ENCODE measurements at regions not wholly inside any gene's neighbourhood (a gene's known extent, or its start where the extent isn't known, plus 50 kb on each side); places are given as distances from the start of the nearest gene placed in this dataset.

- H3K4me3 Mint-ChIP-seq: no peak overlapping the region
- DNase-seq (no peak), ATAC-seq (no peak)
- H3K27me3 Mint-ChIP-seq (ENCODE audit: low read depth): peaks cover 8% of the 10 kb centered on the region
- H3K9me3 Mint-ChIP-seq: no peaks in the 10 kb centered on the region
- H3K36me3 Mint-ChIP-seq (ENCODE audit: insufficient read depth): no peaks in the 10 kb centered on the region
- H3K4me1 Mint-ChIP-seq (ENCODE audit: low read depth): no peaks in the 10 kb centered on the region
These were observed 424.0 kb upstream of the C2CD4B start for GRCh38 chr15:62588938-62589670.

GRCh38 chr15:62591842-62592838, 427.1 kb upstream of the C2CD4B start:
- H3K4me1 Mint-ChIP-seq (ENCODE audit: low read depth): no peaks in the 10 kb centered on the region

GRCh38 chr15:62592920-62593319, 427.8 kb upstream of the C2CD4B start:
- H3K4me3 Mint-ChIP-seq: no peak overlapping the region
- H3K4me1 Mint-ChIP-seq (ENCODE audit: low read depth): no peaks in the 10 kb centered on the region
- no peak for DNase-seq
- ATAC-seq: no peak
- no peaks in the 10 kb centered on the region for H3K36me3 Mint-ChIP-seq (ENCODE audit: insufficient read depth)
- no peaks in the 10 kb centered on the region for H3K9me3 Mint-ChIP-seq
- H3K27me3 Mint-ChIP-seq (ENCODE audit: low read depth): peaks cover 19% of the 10 kb centered on the region

More at GRCh38 chr15:62591842-62592838, 427.1 kb upstream of the C2CD4B start:
- Mint-ChIP-seq H3K27me3 (ENCODE audit: low read depth) (peaks cover 19% of the 10 kb centered on the region), H3K9me3 (no peaks in the 10 kb centered on the region), H3K36me3 (ENCODE audit: insufficient read depth) (no peaks in the 10 kb centered on the region), H3K4me3 (no peak overlapping the region)
- DNase-seq (no peak), ATAC-seq (no peak)

- Mint-ChIP-seq H3K36me3 (ENCODE audit: insufficient read depth) (no peaks in the 10 kb centered on the region), H3K4me3 (no peak overlapping the region), H3K27me3 (ENCODE audit: low read depth) (peaks cover 19% of the 10 kb centered on the region), H3K9me3 (no peaks in the 10 kb centered on the region), H3K4me1 (ENCODE audit: low read depth) (no peaks in the 10 kb centered on the region)
- ATAC-seq (no peak), DNase-seq (no peak)
These were observed 428.8 kb upstream of the C2CD4B start for GRCh38 chr15:62593681-62594399.

GRCh38 chr15:62598217-62598616, 433.1 kb upstream of the C2CD4B start:
- ATAC-seq (no peak), DNase-seq (no peak)
- H3K4me1 Mint-ChIP-seq (ENCODE audit: low read depth): no peaks in the 10 kb centered on the region
- no peak overlapping the region for H3K4me3 Mint-ChIP-seq
- no peaks in the 10 kb centered on the region for H3K9me3 Mint-ChIP-seq
- no peaks in the 10 kb centered on the region for H3K36me3 Mint-ChIP-seq (ENCODE audit: insufficient read depth)
- H3K27me3 Mint-ChIP-seq (ENCODE audit: low read depth): peaks cover 14% of the 10 kb centered on the region

- Mint-ChIP-seq H3K4me3 (no peak overlapping the region), H3K9me3 (no peaks in the 10 kb centered on the region)
- ATAC-seq: no peak
These were observed 435.0 kb upstream of the C2CD4B start for GRCh38 chr15:62599791-62600777.

GRCh38 chr15:62601777-62602545, 436.9 kb upstream of the C2CD4B start:
- Mint-ChIP-seq H3K9me3 (no peaks in the 10 kb centered on the region), H3K27me3 (ENCODE audit: low read depth) (peaks cover 2% of the 10 kb centered on the region), H3K4me1 (ENCODE audit: low read depth) (no peaks in the 10 kb centered on the region), H3K36me3 (ENCODE audit: insufficient read depth) (no peaks in the 10 kb centered on the region), H3K4me3 (no peak overlapping the region)
- DNase-seq: no peak
- no peak for ATAC-seq

More at GRCh38 chr15:62599791-62600777, 435.0 kb upstream of the C2CD4B start:
- Mint-ChIP-seq H3K4me1 (ENCODE audit: low read depth) (no peaks in the 10 kb centered on the region), H3K36me3 (ENCODE audit: insufficient read depth) (no peaks in the 10 kb centered on the region), H3K27me3 (ENCODE audit: low read depth) (peaks cover 5% of the 10 kb centered on the region)
- DNase-seq: no peak

- Mint-ChIP-seq H3K4me3 (no peak overlapping the region), H3K4me1 (ENCODE audit: low read depth) (no peaks in the 10 kb centered on the region), H3K36me3 (ENCODE audit: insufficient read depth) (no peaks in the 10 kb centered on the region), H3K9me3 (no peaks in the 10 kb centered on the region), H3K27me3 (ENCODE audit: low read depth) (peaks cover 10% of the 10 kb centered on the region)
- DNase-seq (no peak), ATAC-seq (no peak)
These were observed 438.7 kb upstream of the C2CD4B start for GRCh38 chr15:62603742-62604141.

- Mint-ChIP-seq H3K4me3 (no peak overlapping the region), H3K4me1 (ENCODE audit: low read depth) (no peaks in the 10 kb centered on the region), H3K36me3 (ENCODE audit: insufficient read depth) (no peaks in the 10 kb centered on the region), H3K27me3 (ENCODE audit: low read depth) (peaks cover 10% of the 10 kb centered on the region), H3K9me3 (no peaks in the 10 kb centered on the region)
- DNase-seq: no peak
- ATAC-seq: no peak
These were observed 437.3 kb upstream of the TPM1 start for GRCh38 chr15:62605282-62605681.

GRCh38 chr15:62606376-62607113, 436.0 kb upstream of the TPM1 start:
- ATAC-seq (no peak), DNase-seq (no peak)
- Mint-ChIP-seq H3K27me3 (ENCODE audit: low read depth) (peaks cover 11% of the 10 kb centered on the region), H3K4me3 (no peak overlapping the region), H3K9me3 (no peaks in the 10 kb centered on the region), H3K36me3 (ENCODE audit: insufficient read depth) (no peaks in the 10 kb centered on the region), H3K4me1 (ENCODE audit: low read depth) (no peaks in the 10 kb centered on the region)

GRCh38 chr15:62607114-62607462, 435.5 kb upstream of the TPM1 start:
- Mint-ChIP-seq H3K9me3 (no peaks in the 10 kb centered on the region), H3K27me3 (ENCODE audit: low read depth) (peaks cover 13% of the 10 kb centered on the region), H3K36me3 (ENCODE audit: insufficient read depth) (no peaks in the 10 kb centered on the region), H3K4me3 (no peak overlapping the region), H3K4me1 (ENCODE audit: low read depth) (no peaks in the 10 kb centered on the region)
- ATAC-seq (no peak), DNase-seq (no peak)

GRCh38 chr15:62607643-62608042, 434.9 kb upstream of the TPM1 start:
- Mint-ChIP-seq H3K36me3 (ENCODE audit: insufficient read depth) (no peaks in the 10 kb centered on the region), H3K27me3 (ENCODE audit: low read depth) (peaks cover 14% of the 10 kb centered on the region), H3K9me3 (no peaks in the 10 kb centered on the region), H3K4me1 (ENCODE audit: low read depth) (no peaks in the 10 kb centered on the region), H3K4me3 (no peak overlapping the region)
- DNase-seq: no peak
- ATAC-seq: no peak

All from activated T-cell treated with anti-CD3 and anti-CD28 coated beads, Interleukin-2, amount 50 U/mL, for 4 hours (primary cell).